HAP-1 (cell line): ENCODE measurements at regions not wholly inside any gene's neighbourhood (a gene's known extent, or its start where the extent isn't known, plus 50 kb on each side); places are given as distances from the start of the nearest gene placed in this dataset.
"Not testable (repeated sequence)": the region's sequence is repeated elsewhere in the genome, so short reads cannot be mapped to it uniquely, and the experiment has no call there.

Experiments
- DNase-seq, 2 experiments: peaks; one replicate each; pipeline ENCODE4 v3.0.0-alpha.2; 2016 to 2020; ENCODE audit warnings: low spot score in 2 of 2
- H3K27me3 ChIP-seq: fragments of 250-450 bp; sonication (Bioruptor Pico); 2 replicates; pipeline ENCODE4 v1.5.1; 2020; ENCODE audit warnings: low read depth, mild to moderate bottlenecking, moderate library complexity
- H3K36me3 ChIP-seq: fragments of 250-450 bp; sonication (Bioruptor Pico); replicated peaks from 2 replicates; pipeline ENCODE4 v1.5.1; 2020; ENCODE audit warnings: mild to moderate bottlenecking
- H3K4me1 ChIP-seq: fragments of 250-450 bp; sonication (Bioruptor Pico); 2 replicates; pipeline ENCODE4 v1.5.1; 2020; ENCODE audit warnings: mild to moderate bottlenecking
- H3K4me3 ChIP-seq: fragments of 250-450 bp; sonication (Bioruptor Pico); 2 replicates; pipeline ENCODE4 v1.5.1; 2020; ENCODE audit warnings: mild to moderate bottlenecking, moderate library complexity
- H3K9me3 ChIP-seq: fragments of 250-450 bp; sonication (Bioruptor Pico); 2 replicates; pipeline ENCODE4 v1.5.1; 2020; ENCODE audit warnings: mild to moderate bottlenecking, moderate library complexity
- in situ Hi-C: fragments of 300-500 bp; cut with MboI; formaldehyde crosslinking; loops from 3 replicates; pipeline ENCODE4 v1.14.3; 2020; ENCODE audit warnings: low sequenced_read_pairs, inconsistent platforms, mixed read lengths

DNA sequence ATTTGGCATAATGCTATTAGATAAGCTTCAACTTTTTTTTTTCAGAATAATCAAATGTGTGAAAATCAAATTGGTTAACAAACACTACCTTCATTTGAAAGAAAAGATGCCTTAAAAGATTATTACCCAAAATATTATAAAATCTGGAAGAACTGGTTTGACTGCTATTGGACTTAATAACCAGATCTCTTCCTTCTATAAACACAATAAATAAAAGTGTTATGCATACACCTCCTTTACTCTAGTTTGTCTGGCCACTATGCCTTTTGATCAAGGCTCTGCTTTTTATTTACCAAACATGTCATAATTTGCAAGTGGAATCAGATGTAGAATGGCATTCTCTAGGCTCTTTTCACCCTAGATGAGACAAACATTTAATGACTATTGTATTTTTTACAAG lies 897.3 kb upstream of the EPHA5 start:
- H3K27me3 ChIP-seq = no peaks in the 10 kb centered on the region
- in situ Hi-C loops = no loop called here
- DNase-seq = no peak

DNA sequence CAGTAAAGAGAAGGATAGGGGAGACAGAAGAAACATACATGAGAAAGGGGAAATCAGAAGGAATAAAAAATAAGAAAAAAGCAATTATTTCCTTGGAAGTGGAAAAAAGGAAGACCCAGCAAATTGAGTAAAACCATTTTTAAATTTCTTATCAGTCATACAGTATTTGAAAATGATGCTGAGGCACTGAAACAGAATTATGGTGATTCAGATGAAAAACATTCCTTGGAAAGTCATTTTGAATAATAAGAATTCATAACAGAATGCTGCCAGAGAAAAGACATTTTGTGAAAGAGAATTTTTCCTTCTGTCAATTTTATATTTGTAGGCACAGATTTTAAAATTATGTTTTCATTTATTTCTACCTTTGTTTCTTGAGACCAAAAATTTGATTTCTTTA lies 895.5 kb upstream of the EPHA5 start:
- Histone ChIP-seq H3K9me3 (no peaks in the 10 kb centered on the region), H3K27me3 (no peaks in the 10 kb centered on the region), H3K4me1 (peaks cover 4% of the 10 kb centered on the region; the same call in 1 of the 2 replicates), H3K4me3 (no peak overlapping the region), H3K36me3 (no peaks in the 10 kb centered on the region)
- DNase-seq = no peak
- in situ Hi-C loops = no loop called here

More for the DNA sequence above, 897.3 kb upstream of the EPHA5 start:
- Histone ChIP-seq H3K4me1 (peaks cover 4% of the 10 kb centered on the region; the same call in 1 of the 2 replicates), H3K36me3 (no peaks in the 10 kb centered on the region), H3K9me3 (no peaks in the 10 kb centered on the region), H3K4me3 (no peak overlapping the region)

GRCh38 chr4:66564901-66565651 lies 894.8 kb upstream of the EPHA5 start:
- no peaks in the 10 kb centered on the region for H3K9me3 ChIP-seq
- H3K4me3 ChIP-seq = no peak overlapping the region
- no peaks in the 10 kb centered on the region for H3K36me3 ChIP-seq
- peaks cover 4% of the 10 kb centered on the region; the same call in 1 of the 2 replicates for H3K4me1 ChIP-seq
- H3K27me3 ChIP-seq = no peaks in the 10 kb centered on the region
- DNase-seq = no peak
- in situ Hi-C loops = no loop called here

- H3K4me3 ChIP-seq = no peak overlapping the region
- H3K36me3 ChIP-seq = no peaks in the 10 kb centered on the region
- in situ Hi-C loops = no loop called here
- no peaks in the 10 kb centered on the region for H3K27me3 ChIP-seq
- peaks cover 9% of the 10 kb centered on the region for H3K4me1 ChIP-seq
- no peak for DNase-seq
- H3K9me3 ChIP-seq = no peaks in the 10 kb centered on the region
Observed at GRCh38 chr4:66562276-66562806, 892.1 kb upstream of the EPHA5 start.

- in situ Hi-C loops, H3K36me3 ChIP-seq: not testable (repeated sequence)
- H3K4me1 ChIP-seq = peaks cover 12% of the 10 kb centered on the region
Observed at GRCh38 chr4:66561465-66562053, 891.3 kb upstream of the EPHA5 start.

GRCh38 chr4:66558651-66559050 lies 888.4 kb upstream of the EPHA5 start:
- in situ Hi-C loops = no loop called here
- no peak overlapping the region for H3K4me3 ChIP-seq
- DNase-seq = no peak
- no peaks in the 10 kb centered on the region for H3K27me3 ChIP-seq
- no peaks in the 10 kb centered on the region for H3K36me3 ChIP-seq
- H3K9me3 ChIP-seq = no peaks in the 10 kb centered on the region
- H3K4me1 ChIP-seq = peaks cover 12% of the 10 kb centered on the region

More at GRCh38 chr4:66561465-66562053, 891.3 kb upstream of the EPHA5 start:
- not testable (repeated sequence) for H3K9me3 ChIP-seq, H3K4me3 ChIP-seq, H3K27me3 ChIP-seq, DNase-seq

- no peak overlapping the region for H3K4me3 ChIP-seq
- no peaks in the 10 kb centered on the region for H3K36me3 ChIP-seq
- DNase-seq = no peak
- no peaks in the 10 kb centered on the region for H3K9me3 ChIP-seq
- in situ Hi-C loops = no loop called here
- H3K4me1 ChIP-seq = peaks cover 12% of the 10 kb centered on the region
- H3K27me3 ChIP-seq = no peaks in the 10 kb centered on the region
Observed at GRCh38 chr4:66556651-66557278, 886.5 kb upstream of the EPHA5 start.

DNA sequence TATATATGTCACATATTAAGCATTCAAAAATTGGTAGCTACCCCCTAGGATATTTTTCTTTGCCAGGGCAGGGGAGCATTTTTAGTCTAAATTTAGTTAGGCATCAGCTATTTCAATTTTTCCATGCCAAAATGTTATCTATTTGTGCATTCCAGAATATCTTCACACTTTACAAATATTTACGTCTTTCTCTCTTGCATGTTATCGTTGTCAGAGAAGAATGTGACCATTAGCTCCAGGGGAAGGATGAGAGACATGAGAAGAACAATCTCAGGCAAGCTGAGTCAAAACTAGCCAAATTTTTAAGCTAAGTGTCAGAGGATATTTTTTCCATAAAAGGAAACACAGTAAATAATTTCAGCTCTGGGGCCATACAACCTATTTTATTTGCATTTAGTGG lies 885.0 kb upstream of the EPHA5 start:
- in situ Hi-C loops = no loop called here
- H3K27me3 ChIP-seq = no peaks in the 10 kb centered on the region
- no peaks in the 10 kb centered on the region for H3K9me3 ChIP-seq
- no peak for DNase-seq
- no peak overlapping the region for H3K4me3 ChIP-seq
- H3K4me1 ChIP-seq = peaks cover 12% of the 10 kb centered on the region
- H3K36me3 ChIP-seq = no peaks in the 10 kb centered on the region

DNA sequence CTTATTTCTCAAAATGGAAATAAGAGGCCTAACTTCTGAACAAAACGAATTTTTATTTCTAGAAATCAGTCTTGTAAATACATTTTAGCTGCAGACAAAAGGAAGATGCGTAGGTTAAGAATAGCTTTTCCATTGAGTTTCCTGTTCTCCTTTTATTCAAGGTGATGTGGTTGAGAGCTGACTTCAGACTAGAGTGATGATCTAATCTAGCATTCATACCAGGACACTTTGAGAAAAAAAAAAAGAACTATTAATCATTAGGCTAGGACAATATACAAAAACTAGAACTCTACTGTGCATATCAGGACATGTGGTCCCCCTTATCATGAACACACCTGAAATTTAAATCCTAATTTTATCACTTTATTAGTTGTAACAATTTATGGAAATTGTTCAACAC lies 884.5 kb upstream of the EPHA5 start:
- in situ Hi-C loops = no loop called here
- no peak overlapping the region for H3K4me3 ChIP-seq
- H3K36me3 ChIP-seq = no peaks in the 10 kb centered on the region
- peaks cover 12% of the 10 kb centered on the region for H3K4me1 ChIP-seq
- DNase-seq = no peak
- H3K27me3 ChIP-seq = no peaks in the 10 kb centered on the region
- no peaks in the 10 kb centered on the region for H3K9me3 ChIP-seq

GRCh38 chr4:66545301-66545700 lies 875.0 kb upstream of the EPHA5 start:
- DNase-seq, H3K27me3 ChIP-seq, H3K9me3 ChIP-seq, H3K4me3 ChIP-seq, H3K4me1 ChIP-seq, H3K36me3 ChIP-seq, in situ Hi-C loops: not testable (repeated sequence)

DNA sequence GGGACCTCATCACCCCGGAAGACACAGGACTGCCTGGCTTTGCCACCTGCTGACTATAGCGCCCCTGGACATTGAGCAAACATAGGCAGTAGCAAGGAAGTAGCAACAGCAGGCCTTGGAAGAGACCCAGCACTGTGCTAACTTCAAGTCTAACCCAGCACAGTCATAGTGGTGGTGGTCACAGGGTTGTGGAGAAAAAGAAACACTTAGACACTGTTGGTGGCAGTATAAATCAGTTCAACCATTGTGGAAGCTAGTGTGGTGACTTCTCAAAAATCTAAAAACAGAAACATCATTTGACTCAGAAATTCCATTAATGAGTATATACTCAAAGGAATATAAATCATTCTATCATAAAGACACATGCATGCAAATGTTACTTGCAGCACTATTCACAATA lies 874.0 kb upstream of the EPHA5 start:
- no peak overlapping the region for H3K4me3 ChIP-seq
- H3K9me3 ChIP-seq = no peaks in the 10 kb centered on the region
- H3K4me1 ChIP-seq = peaks cover 3% of the 10 kb centered on the region; the same call in 1 of the 2 replicates
- H3K27me3 ChIP-seq = no peaks in the 10 kb centered on the region
- DNase-seq = no peak
- in situ Hi-C loops = no loop called here
- no peaks in the 10 kb centered on the region for H3K36me3 ChIP-seq

DNA sequence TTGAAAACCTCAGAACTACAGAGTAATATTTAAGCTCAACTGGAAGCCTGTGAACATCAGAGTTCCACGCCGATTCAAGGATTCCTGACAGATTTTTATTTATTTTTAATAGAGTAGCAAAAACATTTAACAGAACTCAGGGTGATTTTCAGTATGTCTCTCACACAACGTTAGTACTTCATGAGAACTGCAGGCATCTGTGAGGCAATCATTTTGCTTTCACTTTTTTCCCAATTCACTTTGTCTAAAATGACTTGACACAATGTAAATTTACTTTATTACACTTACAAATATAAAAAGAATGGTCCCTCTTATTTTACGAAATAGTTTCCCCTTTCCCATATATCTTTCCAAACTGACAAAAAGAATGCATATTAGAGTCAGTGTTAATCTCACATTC lies 869.5 kb upstream of the EPHA5 start:
- H3K36me3 ChIP-seq = no peaks in the 10 kb centered on the region
- no peaks in the 10 kb centered on the region for H3K27me3 ChIP-seq
- H3K4me1 ChIP-seq = peaks cover 3% of the 10 kb centered on the region; the same call in 1 of the 2 replicates
- DNase-seq = no peak
- in situ Hi-C loops = no loop called here
- no peaks in the 10 kb centered on the region for H3K9me3 ChIP-seq
- H3K4me3 ChIP-seq = no peak overlapping the region

DNA sequence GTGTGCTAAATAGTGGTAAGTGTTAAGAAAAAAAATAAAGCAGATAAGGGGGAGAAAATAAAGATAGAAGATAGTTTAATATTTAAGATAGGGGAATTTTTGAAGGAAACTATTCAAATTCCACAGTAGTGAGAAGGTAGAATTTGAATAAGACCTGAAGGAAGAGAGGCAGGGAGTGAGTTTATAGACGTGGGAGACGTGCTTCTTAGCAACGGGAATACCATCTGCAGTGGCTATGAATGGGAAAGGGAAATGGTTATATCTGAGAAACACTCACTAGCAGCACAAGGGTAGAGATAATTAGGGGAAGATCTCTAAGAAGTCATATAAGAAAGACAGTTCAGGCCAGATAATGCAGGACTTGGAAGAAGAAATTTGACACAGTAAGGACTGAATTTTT lies 854.5 kb upstream of the EPHA5 start:
- Histone ChIP-seq H3K9me3 (no peaks in the 10 kb centered on the region), H3K36me3 (no peaks in the 10 kb centered on the region), H3K4me3 (no peak overlapping the region), H3K27me3 (no peaks in the 10 kb centered on the region), H3K4me1 (no peaks in the 10 kb centered on the region)
- no peak for DNase-seq
- in situ Hi-C loops = no loop called here

DNA sequence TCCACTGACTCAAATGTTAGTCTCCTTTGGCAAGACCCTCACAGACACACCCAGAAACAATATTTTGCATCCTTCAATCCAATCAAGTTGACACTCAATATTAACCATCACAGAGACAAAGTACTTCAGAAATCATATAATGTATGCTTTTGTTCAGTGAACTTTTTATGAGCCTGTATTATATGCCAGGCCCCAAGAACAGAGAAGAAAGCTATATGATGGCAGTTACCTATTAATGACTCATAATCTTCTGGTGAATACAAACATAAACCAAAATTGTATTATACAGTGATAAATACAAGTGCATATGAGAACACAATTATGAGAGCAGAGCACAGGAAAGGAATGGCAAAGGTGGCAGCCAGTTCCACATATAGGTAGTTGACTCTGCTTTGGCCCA lies 852.0 kb upstream of the EPHA5 start:
- no peak for DNase-seq
- Histone ChIP-seq H3K4me3 (no peak overlapping the region), H3K27me3 (no peaks in the 10 kb centered on the region), H3K36me3 (no peaks in the 10 kb centered on the region), H3K9me3 (no peaks in the 10 kb centered on the region), H3K4me1 (no peaks in the 10 kb centered on the region)
- in situ Hi-C loops = no loop called here
